Inflammatory macrophage (primary cell): ENCODE measurements at regions not wholly inside any gene's neighbourhood (a gene's known extent, or its start where the extent isn't known, plus 50 kb on each side); places are given as distances from the start of the nearest gene placed in this dataset.
"Not testable (repeated sequence)": the region's sequence is repeated elsewhere in the genome, so short reads cannot be mapped to it uniquely, and the experiment has no call there.

Experiments used
- DNase-seq, 2 donors: peaks; one replicate each; pipeline ENCODE4 v3.0.0-alpha.2; 2020 to 2022

- no peak for DNase-seq
These were observed 137.2 kb downstream of the SPP2 start for GRCh38 chr2:234187646-234188174.

GRCh38 chr2:234181121-234181520, 130.6 kb downstream of the SPP2 start:
- DNase-seq, result no peak

GRCh38 chr2:234179031-234179363, 128.5 kb downstream of the SPP2 start:
- DNase-seq, result no peak

GRCh38 chr2:234178330-234179030, 128.0 kb downstream of the SPP2 start:
- no peak for DNase-seq

- no peak for DNase-seq
These were observed 125.1 kb downstream of the SPP2 start for GRCh38 chr2:234175649-234176048.

- DNase-seq, result no peak
These were observed 124.2 kb downstream of the SPP2 start for GRCh38 chr2:234174742-234175141.

GRCh38 chr2:234172532-234172931, 122.0 kb downstream of the SPP2 start:
- no peak for DNase-seq

GRCh38 chr2:234172066-234172465, 121.6 kb downstream of the SPP2 start:
- DNase-seq, result no peak

- DNase-seq, result no peak
These were observed 121.2 kb downstream of the SPP2 start for GRCh38 chr2:234171666-234172065.

GRCh38 chr2:234169674-234170073, 119.2 kb downstream of the SPP2 start:
- no peak for DNase-seq

- DNase-seq, result not testable (repeated sequence)
These were observed 118.4 kb downstream of the SPP2 start for GRCh38 chr2:234168605-234169570.

GRCh38 chr2:234166531-234166930, 116.0 kb downstream of the SPP2 start:
- DNase-seq, result no peak

GRCh38 chr2:234165421-234165820, 114.9 kb downstream of the SPP2 start:
- DNase-seq, result no peak

GRCh38 chr2:234164493-234165413, 114.3 kb downstream of the SPP2 start:
- DNase-seq, result no peak

- DNase-seq, result no peak
These were observed 113.1 kb downstream of the SPP2 start for GRCh38 chr2:234163510-234164045.

- no peak for DNase-seq
These were observed 112.4 kb downstream of the SPP2 start for GRCh38 chr2:234162861-234163260.

GRCh38 chr2:234161932-234162331, 111.4 kb downstream of the SPP2 start:
- DNase-seq, result no peak

- no peak for DNase-seq
These were observed 108.3 kb downstream of the SPP2 start for GRCh38 chr2:234158812-234159211.

- no peak for DNase-seq
These were observed 107.5 kb downstream of the SPP2 start for GRCh38 chr2:234157817-234158588.

GRCh38 chr2:234156326-234156725, 105.8 kb downstream of the SPP2 start:
- no peak for DNase-seq

GRCh38 chr2:234152835-234153234, 102.3 kb downstream of the SPP2 start:
- DNase-seq, result not testable (repeated sequence)
